Transverse colon (tissue), 4 donors: ENCODE measurements at regions not wholly inside any gene's neighbourhood (a gene's known extent, or its start where the extent isn't known, plus 50 kb on each side); places are given as distances from the start of the nearest gene placed in this dataset.

ENCODE experiments used
- CTCF ChIP-seq, 5 experiments: fragments of 200-600 bp in 3 of 5; fragments of 450-650 bp in 2 of 5; sonication (generic) in 3 of 5; IDR thresholded peaks; 1 replicate in 2 of 5; 2 replicates in 3 of 5; pipeline ENCODE4 v1.5.1; 2016 to 2017; ENCODE audit warnings: antibody characterized with exemption in 5 of 5, inconsistent platforms in 3 of 5, mild to moderate bottlenecking in 2 of 5, moderate library complexity in 1 of 5
- POLR2A ChIP-seq: fragments of 450-650 bp; IDR thresholded peaks from one replicate; pipeline ENCODE4 v1.6.1; 2016; ENCODE audit warnings: antibody characterized with exemption, mild to moderate bottlenecking, moderate library complexity
- POLR2AphosphoS5 ChIP-seq, 3 donors: sonication (generic); formaldehyde crosslinking; IDR thresholded peaks; one replicate each; pipeline ENCODE4 v1.6.1; 2016; ENCODE audit warnings: antibody characterized with exemption in 3 of 3

- TF ChIP-seq CTCF (IDR thresholded peaks at IDR 0.05) (no peak), POLR2AphosphoS5 (IDR thresholded peaks at IDR 0.05) (no peak), POLR2A (no peak)
These were observed 75.2 kb downstream of the SPRY1 start for GRCh38 chr4:123471655-123472369.
